ENCODE measurements at regions not wholly inside any gene's neighbourhood (a gene's known extent, or its start where the extent isn't known, plus 50 kb on each side); places are given as distances from the start of the nearest gene placed in this dataset.

GRCh38 chr11:36899800-36900199 lies 301.8 kb upstream of the RAG2 start:
- Histone ChIP-seq H3K27me3 (ENCODE audit: insufficient read depth, poor library complexity, severe bottlenecking) (no peaks in the 10 kb centered on the region), H3K27ac (replicated peaks) (no peak overlapping the region), H3K4me3 (replicated peaks; ENCODE audit: insufficient read depth, low read length) (no peak overlapping the region)
- DNase-seq (ENCODE audit: low read depth in 1 of 2, low spot score in 1 of 2) = no peak
- TF ChIP-seq REST (IDR thresholded peaks at IDR 0.05; ENCODE audit: insufficient replicate concordance, low read depth) (no peak), GABPA (IDR thresholded peaks at IDR 0.05; ENCODE audit: low read depth) (no peak), POLR2AphosphoS5 (IDR thresholded peaks at IDR 0.05; ENCODE audit: low read depth) (no peak), SPI1 (IDR thresholded peaks at IDR 0.05; ENCODE audit: borderline replicate concordance, low read depth) (no peak), CTCF (IDR thresholded peaks at IDR 0.05; ENCODE audit: insufficient read depth, low read length) (no peak)

- TF ChIP-seq REST (IDR thresholded peaks at IDR 0.05; ENCODE audit: insufficient replicate concordance, low read depth) = no peak
- no peak for TF ChIP-seq GABPA (IDR thresholded peaks at IDR 0.05; ENCODE audit: low read depth)
- TF ChIP-seq CTCF (IDR thresholded peaks at IDR 0.05; ENCODE audit: insufficient read depth, low read length) = no peak
- TF ChIP-seq SPI1 (IDR thresholded peaks at IDR 0.05; ENCODE audit: borderline replicate concordance, low read depth) = no peak
- TF ChIP-seq POLR2AphosphoS5 (IDR thresholded peaks at IDR 0.05; ENCODE audit: low read depth) = no peak
- Histone ChIP-seq H3K4me3 (replicated peaks; ENCODE audit: insufficient read depth, low read length) (no peak overlapping the region), H3K27ac (replicated peaks) (no peak overlapping the region), H3K27me3 (ENCODE audit: insufficient read depth, poor library complexity, severe bottlenecking) (no peaks in the 10 kb centered on the region)
- no peak for DNase-seq (ENCODE audit: low read depth in 1 of 2, low spot score in 1 of 2)
Measured at GRCh38 chr11:36890841-36891240, 292.8 kb upstream of the RAG2 start.

- no peak for DNase-seq (ENCODE audit: low read depth in 1 of 2, low spot score in 1 of 2)
- TF ChIP-seq SPI1 (IDR thresholded peaks at IDR 0.05; ENCODE audit: borderline replicate concordance, low read depth) = no peak
- TF ChIP-seq GABPA (IDR thresholded peaks at IDR 0.05; ENCODE audit: low read depth) = no peak
- no peak for TF ChIP-seq REST (IDR thresholded peaks at IDR 0.05; ENCODE audit: insufficient replicate concordance, low read depth)
- no peak for TF ChIP-seq POLR2AphosphoS5 (IDR thresholded peaks at IDR 0.05; ENCODE audit: low read depth)
- no peak for TF ChIP-seq CTCF (IDR thresholded peaks at IDR 0.05; ENCODE audit: insufficient read depth, low read length)
- Histone ChIP-seq H3K27ac (replicated peaks) (no peak overlapping the region), H3K4me3 (replicated peaks; ENCODE audit: insufficient read depth, low read length) (no peak overlapping the region), H3K27me3 (ENCODE audit: insufficient read depth, poor library complexity, severe bottlenecking) (no peaks in the 10 kb centered on the region)
Measured at GRCh38 chr11:36890121-36890679, 292.2 kb upstream of the RAG2 start.

Data from HL-60 (cell line).